ENCODE measurements at regions not wholly inside any gene's neighbourhood (a gene's known extent, or its start where the extent isn't known, plus 50 kb on each side); places are given as distances from the start of the nearest gene placed in this dataset.

GRCh38 chr2:172278667-172279066 is 148.7 kb upstream of the ITGA6 start:
- Histone ChIP-seq H2AFZ (ENCODE audit: insufficient read depth, low read depth, low read length, poor library complexity, severe bottlenecking) (peak overlapping the region; percentile 67), H4K20me1 (ENCODE audit: insufficient read depth, low read length) (no peaks in the 10 kb centered on the region), H3K4me1 (ENCODE audit: control insufficient read depth in 1 of 2, insufficient read depth in 2 of 2, low read length in 2 of 2) (peaks cover 44 to 50% of the 10 kb centered on the region in 2 donors), H3K79me2 (ENCODE audit: insufficient read depth, low read length) (no peaks in the 10 kb centered on the region), H3K4me3 (replicated peaks in 1 of 3; ENCODE audit: low read depth in 2 of 3, low read length in 3 of 3) (no peak overlapping the region), H3K27me3 (ENCODE audit: control insufficient read depth in 2 of 2, insufficient read depth in 2 of 2, low read length in 2 of 2) (no peaks in the 10 kb centered on the region), H3K27ac (ENCODE audit: low read depth in 1 of 2, low read length in 2 of 2) (no peak overlapping the region), H3K36me3 (replicated peaks in 1 of 2; ENCODE audit: control insufficient read depth in 1 of 2, insufficient read depth in 2 of 2, low read length in 2 of 2) (no peaks in the 10 kb centered on the region), H3K4me2 (replicated peaks; ENCODE audit: extremely low read depth, low read length, poor library complexity, severe bottlenecking) (no peak overlapping the region), H3K9me3 (replicated peaks in 1 of 2; ENCODE audit: control insufficient read depth in 1 of 2, insufficient read depth in 1 of 2, low read length in 2 of 2) (peaks cover 0 to 8% of the 10 kb centered on the region in 2 donors), H3K9ac (ENCODE audit: insufficient read depth, low read length, poor library complexity, severe bottlenecking) (no peak overlapping the region)
- intact Hi-C loops (cut with micrococcal nuclease) = no loop called here
- H3K36me3 Mint-ChIP-seq = peaks cover 0 to 4% of the 10 kb centered on the region in 2 donors
- peak in 1 of 3 donors; percentile 15 for DNase-seq
- peaks cover 0 to 1% (median 0%) of the 10 kb centered on the region in 3 donors for H3K27me3 Mint-ChIP-seq (ENCODE audit: low read depth in 3 of 3)
- no peak overlapping the region for H3K27ac Mint-ChIP-seq
- H3K9me3 Mint-ChIP-seq = peaks cover 6 to 14% (median 8%) of the 10 kb centered on the region in 7 donors
- no peak overlapping the region for H3K4me3 Mint-ChIP-seq
- H3K4me1 Mint-ChIP-seq = peaks cover 51% of the 10 kb centered on the region
- no peak for TF ChIP-seq CTCF (IDR thresholded peaks at IDR 0.05)
- 0% methylated on average over 3 of the region's 6 CpGs for WGBS (ENCODE audit: insufficient coverage)

DNA sequence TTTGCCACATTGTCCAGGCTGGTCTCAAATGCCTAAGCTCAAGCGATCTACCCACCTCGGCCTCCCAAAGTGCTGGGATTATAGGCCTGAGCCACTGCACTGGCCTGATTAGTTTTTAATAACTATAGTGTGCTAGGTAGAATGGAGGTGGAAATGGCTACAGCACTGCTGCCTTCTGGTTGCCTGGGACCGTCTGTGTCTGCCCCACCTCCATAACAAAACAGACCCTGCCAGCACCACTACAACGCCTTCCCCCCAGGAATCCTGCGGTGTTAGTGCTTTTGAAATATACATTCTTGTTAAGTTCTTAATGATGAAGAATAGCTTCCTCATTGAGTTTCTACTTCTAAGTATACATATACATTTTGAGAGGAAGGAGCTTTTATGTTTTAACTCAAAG is 148.2 kb upstream of the ITGA6 start:
- Mint-ChIP-seq H3K4me3 (peak overlapping the region in 1 of 2 donors; percentile 28), H3K4me1 (peaks cover 55% of the 10 kb centered on the region), H3K27ac (peak overlapping the region; percentile 40 to 79 (median 71)), H3K9me3 (peaks cover 6 to 14% (median 8%) of the 10 kb centered on the region in 7 donors), H3K27me3 (ENCODE audit: low read depth in 3 of 3) (peaks cover 0 to 1% (median 0%) of the 10 kb centered on the region in 3 donors), H3K36me3 (peaks cover 0 to 4% of the 10 kb centered on the region in 2 donors)
- H2AFZ ChIP-seq (ENCODE audit: insufficient read depth, low read depth, low read length, poor library complexity, severe bottlenecking) = no peak overlapping the region
- peaks cover 46 to 56% of the 10 kb centered on the region in 2 donors for H3K4me1 ChIP-seq (ENCODE audit: control insufficient read depth in 1 of 2, insufficient read depth in 2 of 2, low read length in 2 of 2)
- no peaks in the 10 kb centered on the region for H3K79me2 ChIP-seq (ENCODE audit: insufficient read depth, low read length)
- H3K9me3 ChIP-seq (replicated peaks in 1 of 2; ENCODE audit: control insufficient read depth in 1 of 2, insufficient read depth in 1 of 2, low read length in 2 of 2) = peaks cover 0 to 8% of the 10 kb centered on the region in 2 donors
- no peaks in the 10 kb centered on the region for H4K20me1 ChIP-seq (ENCODE audit: insufficient read depth, low read length)
- no peak overlapping the region for H3K4me2 ChIP-seq (replicated peaks; ENCODE audit: extremely low read depth, low read length, poor library complexity, severe bottlenecking)
- no peak for TF ChIP-seq CTCF (IDR thresholded peaks at IDR 0.05)
- no peaks in the 10 kb centered on the region for H3K36me3 ChIP-seq (replicated peaks in 1 of 2; ENCODE audit: control insufficient read depth in 1 of 2, insufficient read depth in 2 of 2, low read length in 2 of 2)
- no peak for DNase-seq
- WGBS (ENCODE audit: insufficient coverage) = 100% methylated on average over 1 of the region's 5 CpGs
- intact Hi-C loops (cut with micrococcal nuclease) = no loop called here
- no peak overlapping the region for H3K9ac ChIP-seq (ENCODE audit: insufficient read depth, low read length, poor library complexity, severe bottlenecking)
- no peak overlapping the region for H3K4me3 ChIP-seq (replicated peaks in 1 of 3; ENCODE audit: low read depth in 2 of 3, low read length in 3 of 3)
- no peak overlapping the region for H3K27ac ChIP-seq (ENCODE audit: low read depth in 1 of 2, low read length in 2 of 2)
- no peaks in the 10 kb centered on the region for H3K27me3 ChIP-seq (ENCODE audit: control insufficient read depth in 2 of 2, insufficient read depth in 2 of 2, low read length in 2 of 2)
